Erythroblast (primary cell): ENCODE measurements at regions not wholly inside any gene's neighbourhood (a gene's known extent, or its start where the extent isn't known, plus 50 kb on each side); places are given as distances from the start of the nearest gene placed in this dataset.

ENCODE experiments used
- DNase-seq, 2 experiments: peaks; one replicate each; lab custom pipeline; 2025; lab: John Stamatoyannopoulos, UW
- GATA1 ChIP-seq: IDR thresholded peaks from 2 replicates; pipeline ENCODE4 v1.6.1; 2011; ENCODE audit warnings: low read depth, mild to moderate bottlenecking, control low read depth, low read length, moderate library complexity
- POLR2A ChIP-seq: IDR thresholded peaks from 2 replicates; pipeline ENCODE4 v1.6.1; 2011; ENCODE audit warnings: mild to moderate bottlenecking, low read length

GRCh38 chr10:77696584-77696983 lies 59.0 kb upstream of the KCNMA1 start:
- DNase-seq = no peak
- no peak for TF ChIP-seq GATA1
- TF ChIP-seq POLR2A = no peak

DNA sequence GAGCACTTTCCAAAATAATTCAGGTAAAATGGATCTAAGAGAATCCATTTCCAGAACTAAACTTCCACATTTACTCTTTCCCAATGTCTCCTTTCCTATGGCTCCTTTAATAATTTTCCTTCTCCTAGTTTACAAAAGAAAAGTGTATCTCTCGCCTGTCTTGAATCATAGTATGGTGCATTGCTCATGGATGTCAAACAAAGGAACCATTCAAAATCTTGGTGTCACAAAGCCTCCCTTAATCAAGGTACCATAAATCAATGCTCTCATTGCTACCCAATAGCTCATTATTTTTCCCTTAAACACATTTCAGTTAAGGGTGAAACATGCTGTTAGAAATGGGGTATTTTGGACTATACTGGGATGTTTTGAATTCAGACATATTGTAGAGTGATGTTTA lies 57.6 kb upstream of the KCNMA1 start:
- DNase-seq = no peak
- TF ChIP-seq POLR2A = no peak
- no peak for TF ChIP-seq GATA1

DNA sequence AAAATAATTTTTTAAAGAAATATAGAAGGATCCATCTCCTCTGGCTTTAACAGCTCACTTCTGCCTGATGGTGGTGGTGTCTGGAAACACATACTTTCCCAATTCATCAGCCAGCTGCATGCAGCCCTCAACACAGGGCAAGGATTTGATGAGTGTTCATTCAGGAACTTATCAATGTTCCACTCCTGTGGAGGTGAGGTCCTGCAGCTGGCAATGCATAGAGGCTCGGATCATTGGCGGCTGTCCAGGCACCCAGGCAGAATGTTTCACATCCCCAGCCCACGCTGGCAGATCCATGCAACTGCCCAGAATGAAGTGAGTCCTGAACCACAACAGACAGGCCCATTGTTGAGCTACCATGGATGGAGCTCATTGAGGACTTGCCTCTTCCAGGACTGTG lies 55.2 kb upstream of the KCNMA1 start:
- no peak for DNase-seq
- no peak for TF ChIP-seq GATA1
- no peak for TF ChIP-seq POLR2A

DNA sequence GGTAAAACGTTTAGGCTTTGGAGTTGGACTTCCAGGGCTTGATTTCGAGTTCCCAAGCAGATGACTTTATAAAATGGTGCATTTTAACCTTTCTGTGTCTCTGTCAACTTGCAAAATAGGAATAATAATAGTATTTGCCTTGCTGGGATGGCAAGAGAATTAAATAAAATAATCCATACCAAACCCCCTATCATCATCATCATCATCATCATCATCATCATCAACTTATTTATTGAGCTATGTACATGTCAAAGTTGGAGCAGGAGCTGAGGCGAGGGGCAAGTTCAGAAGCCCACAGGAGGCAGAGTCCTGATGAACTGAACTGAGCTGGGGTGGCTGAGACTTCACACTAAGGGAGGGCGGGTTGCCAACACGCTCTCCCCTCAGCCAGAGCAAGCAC lies 51.7 kb upstream of the KCNMA1 start:
- DNase-seq = no peak
- no peak for TF ChIP-seq POLR2A
- no peak for TF ChIP-seq GATA1

- TF ChIP-seq POLR2A = no peak
- TF ChIP-seq GATA1 = no peak
- DNase-seq = no peak
These were observed 50.0 kb upstream of the KCNMA1 start for GRCh38 chr10:77687621-77688020.
